Stimulated activated CD4-positive, alpha-beta T cell treated with anti-CD3 and anti-CD28 coated beads, Interleukin-4, amount 100 ng/mL, for 48 hours (primary cell): ENCODE measurements at regions not wholly inside any gene's neighbourhood (a gene's known extent, or its start where the extent isn't known, plus 50 kb on each side); places are given as distances from the start of the nearest gene placed in this dataset.

Experiments
- DNase-seq, 2 donors: peaks; one replicate each; pipeline ENCODE4 v3.0.0-alpha.2; 2020; ENCODE audit warnings: low read depth in 2 of 2

- DNase-seq, result no peak
Measured at GRCh38 chrY:14139521-14139920, 83.5 kb downstream of the VCY1B start.

GRCh38 chrY:14145614-14146013, 89.6 kb downstream of the VCY1B start:
- no peak for DNase-seq

- no peak for DNase-seq
Measured at GRCh38 chrY:14182776-14183175, 126.7 kb downstream of the VCY1B start.

GRCh38 chrY:14222014-14222413, 166.0 kb downstream of the VCY1B start:
- no peak for DNase-seq

GRCh38 chrY:14231703-14232102, 175.7 kb downstream of the VCY1B start:
- no peak for DNase-seq

- DNase-seq, result no peak
Measured at GRCh38 chrY:14235070-14235469, 179.0 kb downstream of the VCY1B start.

- DNase-seq, result no peak
Measured at GRCh38 chrY:14238277-14238676, 182.2 kb downstream of the VCY1B start.

- no peak for DNase-seq
Measured at GRCh38 chrY:14246948-14247347, 190.9 kb downstream of the VCY1B start.

- no peak for DNase-seq
Measured at GRCh38 chrY:14248878-14249576, 193.0 kb downstream of the VCY1B start.

- DNase-seq, result no peak
Measured at GRCh38 chrY:14255965-14256816, 200.2 kb downstream of the VCY1B start.

- no peak for DNase-seq
Measured at GRCh38 chrY:14256817-14257168, 200.8 kb downstream of the VCY1B start.

GRCh38 chrY:14277029-14277428, 221.0 kb downstream of the VCY1B start:
- no peak for DNase-seq

- no peak for DNase-seq
Measured at GRCh38 chrY:14290656-14291375, 233.5 kb upstream of the NLGN4Y start.

GRCh38 chrY:14292382-14292781, 231.9 kb upstream of the NLGN4Y start:
- no peak for DNase-seq

- no peak for DNase-seq
Measured at GRCh38 chrY:14300775-14301174, 223.6 kb upstream of the NLGN4Y start.

GRCh38 chrY:14301552-14301951, 222.8 kb upstream of the NLGN4Y start:
- peak in 1 of 2 donors; percentile 8 for DNase-seq

- no peak for DNase-seq
Measured at GRCh38 chrY:14328677-14329345, 195.5 kb upstream of the NLGN4Y start.

- DNase-seq, result no peak
Measured at GRCh38 chrY:14330362-14330761, 194.0 kb upstream of the NLGN4Y start.

- DNase-seq, result no peak
Measured at GRCh38 chrY:14339524-14339923, 184.8 kb upstream of the NLGN4Y start.

- DNase-seq, result peak in 1 of 2 donors; percentile 29
Measured at GRCh38 chrY:14340459-14341143, 183.7 kb upstream of the NLGN4Y start.

GRCh38 chrY:14344648-14345333, 179.5 kb upstream of the NLGN4Y start:
- DNase-seq, result no peak
